Astrocyte (in vitro differentiated cells and primary cell): ENCODE measurements at regions not wholly inside any gene's neighbourhood (a gene's known extent, or its start where the extent isn't known, plus 50 kb on each side); places are given as distances from the start of the nearest gene placed in this dataset.

Source experiments
- CTCF ChIP-seq: IDR thresholded peaks from 2 replicates; pipeline ENCODE4 v1.5.1; 2011; ENCODE audit warnings: low read depth, mild to moderate bottlenecking, inconsistent platforms, low read length, moderate library complexity; ENCODE audit not compliant: insufficient read depth
- EZH2 ChIP-seq: IDR thresholded peaks from 2 replicates; pipeline ENCODE4 v1.6.1; 2012; ENCODE audit warnings: mild to moderate bottlenecking, low read length, inconsistent platforms; ENCODE audit not compliant: insufficient read depth

- TF ChIP-seq EZH2 (no peak), CTCF (no peak)
Observed at GRCh38 chr2:2655453-2656114, 324.5 kb upstream of the MYT1L start.
